ENCODE measurements at regions not wholly inside any gene's neighbourhood (a gene's known extent, or its start where the extent isn't known, plus 50 kb on each side); places are given as distances from the start of the nearest gene placed in this dataset.
A peak's percentile ranks its signal among the peaks of the same experiment; 100 is the strongest.

DNA sequence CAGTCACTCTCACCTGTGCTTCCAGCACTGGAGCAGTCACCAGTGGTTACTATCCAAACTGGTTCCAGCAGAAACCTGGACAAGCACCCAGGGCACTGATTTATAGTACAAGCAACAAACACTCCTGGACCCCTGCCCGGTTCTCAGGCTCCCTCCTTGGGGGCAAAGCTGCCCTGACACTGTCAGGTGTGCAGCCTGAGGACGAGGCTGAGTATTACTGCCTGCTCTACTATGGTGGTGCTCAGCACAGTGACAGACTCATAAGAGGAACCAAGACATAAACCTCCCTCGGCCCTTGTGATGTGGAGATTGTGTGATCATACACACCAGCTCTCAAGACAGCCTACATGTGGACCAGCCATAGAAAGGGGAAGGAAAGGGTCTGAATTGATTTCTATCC is 113.3 kb downstream of the ZNF280B start:
- DNase-seq (ENCODE audit: low spot score): no peak

DNA sequence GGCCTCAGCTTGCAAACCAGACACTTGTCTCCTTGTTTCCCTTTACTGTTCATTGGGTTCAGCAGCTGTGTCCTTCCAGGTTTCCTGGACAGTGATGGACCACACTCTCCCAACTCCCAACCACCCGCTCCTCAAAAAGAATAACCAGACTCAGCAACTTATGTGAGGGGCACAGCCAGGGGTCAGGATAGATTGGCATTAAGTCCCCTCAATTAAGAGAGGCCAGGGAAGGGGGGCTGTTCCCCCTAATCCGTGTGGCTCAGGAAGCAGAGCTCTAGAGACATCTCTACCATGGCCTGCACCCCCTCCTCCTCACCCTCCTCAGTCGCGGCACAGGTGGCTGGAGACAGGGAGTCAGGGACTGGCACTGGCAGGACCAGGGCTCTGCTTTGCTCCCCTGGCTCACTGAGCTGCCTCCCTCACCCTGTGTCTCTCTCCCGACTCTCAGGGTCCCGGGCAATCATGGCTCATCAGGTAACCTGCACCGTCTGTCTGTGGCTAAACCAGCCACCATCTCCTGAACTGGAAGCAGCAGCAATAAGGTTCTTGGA is 111.7 kb downstream of the ZNF280B start:
- no peak for DNase-seq (ENCODE audit: low spot score)

DNA sequence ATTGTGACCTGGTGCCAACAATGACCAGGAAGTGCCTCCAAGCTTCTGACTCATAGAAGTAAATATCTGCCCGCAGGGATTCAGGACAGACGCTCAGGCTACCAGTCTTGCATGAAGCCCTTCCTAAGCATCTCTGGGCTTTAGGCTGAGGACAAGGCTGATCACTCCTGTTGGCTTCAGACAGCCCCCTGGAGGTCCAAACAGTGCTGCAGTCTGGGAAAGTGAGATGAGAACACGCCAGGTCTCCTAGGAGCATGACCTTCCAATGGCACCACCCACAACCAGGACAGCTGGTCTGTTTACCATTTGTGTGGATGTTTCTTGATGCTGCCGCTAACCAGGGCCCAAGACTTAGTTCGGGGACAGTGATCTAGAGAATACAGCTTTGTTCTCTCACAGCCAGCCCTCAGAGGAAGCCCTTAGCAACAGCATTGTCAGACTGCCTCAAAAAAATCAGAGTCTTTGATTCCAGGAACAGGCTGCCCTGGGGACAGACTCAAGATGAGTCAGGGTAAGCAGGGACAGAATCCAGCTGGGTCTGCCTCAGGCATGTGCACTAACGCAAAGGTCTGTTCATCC is 111.2 kb downstream of the ZNF280B start:
- peak; percentile 4 for DNase-seq (ENCODE audit: low spot score)

DNA sequence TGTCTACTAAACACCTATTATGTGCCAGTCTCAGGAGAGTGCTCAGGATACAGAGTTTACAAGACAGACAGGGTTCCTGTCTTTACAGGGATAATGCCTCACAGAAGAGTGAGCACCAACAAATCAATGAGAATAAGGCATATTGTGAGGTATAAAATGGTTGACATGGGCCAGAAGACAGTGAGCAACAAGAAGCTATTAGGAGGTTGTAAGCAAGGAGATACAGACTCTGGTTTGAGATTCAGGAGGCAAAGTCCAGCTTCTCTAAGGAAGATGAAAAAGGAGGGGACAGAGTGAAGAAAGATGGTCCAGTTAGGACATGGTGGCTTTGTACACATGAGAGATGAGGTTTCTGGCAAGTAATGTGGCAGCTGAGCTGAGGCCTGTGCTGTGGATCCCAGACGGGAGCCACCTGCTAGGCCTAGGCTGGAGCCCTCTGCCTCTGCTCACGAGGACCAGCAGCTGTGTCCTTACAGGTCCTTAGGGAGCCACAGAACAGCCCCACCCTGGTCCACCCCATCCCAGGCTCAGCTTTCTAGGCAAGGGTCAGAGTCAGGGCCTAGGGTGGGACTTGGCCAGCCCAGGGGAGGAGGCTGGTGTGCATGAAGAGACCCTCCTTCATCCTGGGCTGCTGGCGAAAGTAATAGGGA is 110.5 kb downstream of the ZNF280B start:
- no peak for DNase-seq (ENCODE audit: low spot score)

DNA sequence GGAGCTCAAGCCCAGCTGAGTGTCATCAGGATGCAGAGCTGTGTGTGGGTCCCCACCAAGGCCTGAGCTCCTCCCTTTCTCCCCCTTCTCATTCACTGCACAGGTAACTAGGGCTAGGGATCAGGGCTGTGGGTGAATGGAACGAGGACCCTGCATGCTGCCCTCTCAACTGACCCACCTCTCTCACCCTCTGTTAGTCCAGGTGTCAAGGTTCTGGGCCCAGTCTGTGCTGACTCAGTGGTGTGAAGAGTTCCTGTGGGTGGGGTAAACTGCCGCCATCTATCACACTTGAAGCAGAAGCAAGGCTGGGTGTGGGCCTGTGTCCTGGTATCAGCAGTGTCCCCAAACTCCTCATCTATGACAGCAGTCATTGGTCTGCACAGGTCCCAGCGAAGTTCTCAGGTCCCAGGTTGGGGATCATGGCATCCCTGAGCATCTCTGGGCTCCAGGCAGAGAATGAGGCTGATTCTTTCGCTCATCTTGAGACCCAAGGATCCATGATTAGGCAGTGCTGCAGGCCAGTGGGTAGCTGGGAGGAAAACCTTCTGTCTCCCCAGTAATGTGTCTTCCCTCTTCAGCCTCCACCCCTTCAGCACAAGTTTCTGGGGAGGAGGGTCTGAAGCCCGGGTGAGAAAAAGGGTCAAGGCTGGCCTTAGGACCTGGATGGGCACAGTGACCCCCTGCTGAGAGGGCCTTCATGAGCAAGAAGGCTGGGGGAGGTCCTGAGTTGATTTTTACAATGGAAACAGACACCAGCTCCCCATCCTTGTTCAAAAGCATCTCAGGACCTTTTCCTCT is 109.8 kb downstream of the ZNF280B start:
- DNase-seq (ENCODE audit: low spot score): no peak

DNA sequence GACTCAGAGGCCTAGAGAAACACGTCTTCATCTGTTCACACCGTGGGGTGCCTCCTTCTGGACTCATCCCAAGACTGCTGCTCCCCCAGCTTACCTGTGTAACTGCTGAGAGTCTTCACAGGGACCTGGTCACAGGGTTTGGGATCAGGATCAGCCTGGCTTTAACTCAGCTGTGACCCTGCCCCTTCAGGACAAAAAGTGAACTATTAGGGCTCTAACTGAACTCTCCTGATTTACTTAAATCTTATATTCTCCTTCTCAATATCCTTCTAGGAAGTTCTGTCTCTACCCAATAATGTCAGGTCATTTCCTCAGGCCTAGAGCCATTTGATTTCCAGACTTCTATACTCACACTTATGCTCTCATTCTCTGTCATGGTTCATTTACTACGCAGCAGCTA is 108.4 kb downstream of the ZNF280B start:
- DNase-seq (ENCODE audit: low spot score): no peak

DNA sequence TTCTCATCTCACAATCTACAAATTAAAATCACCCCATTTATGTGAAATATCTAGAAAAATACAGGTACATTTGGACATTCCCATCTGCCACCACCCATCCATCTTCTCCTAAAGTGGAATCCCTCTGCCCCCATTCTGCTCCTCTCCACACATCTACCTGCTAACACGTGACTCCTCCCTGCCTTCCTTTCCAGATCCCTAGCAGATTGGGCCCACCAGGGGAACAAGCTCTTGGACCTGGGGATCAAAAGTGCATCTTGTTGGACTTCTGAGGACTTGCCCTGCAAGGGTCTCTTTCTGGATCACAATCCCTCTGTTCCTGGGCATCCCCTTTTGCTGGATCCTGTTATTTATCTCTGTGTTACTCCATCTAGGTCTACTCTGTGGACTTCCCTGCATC is 107.6 kb downstream of the ZNF280B start:
- no peak for DNase-seq (ENCODE audit: low spot score)

DNA sequence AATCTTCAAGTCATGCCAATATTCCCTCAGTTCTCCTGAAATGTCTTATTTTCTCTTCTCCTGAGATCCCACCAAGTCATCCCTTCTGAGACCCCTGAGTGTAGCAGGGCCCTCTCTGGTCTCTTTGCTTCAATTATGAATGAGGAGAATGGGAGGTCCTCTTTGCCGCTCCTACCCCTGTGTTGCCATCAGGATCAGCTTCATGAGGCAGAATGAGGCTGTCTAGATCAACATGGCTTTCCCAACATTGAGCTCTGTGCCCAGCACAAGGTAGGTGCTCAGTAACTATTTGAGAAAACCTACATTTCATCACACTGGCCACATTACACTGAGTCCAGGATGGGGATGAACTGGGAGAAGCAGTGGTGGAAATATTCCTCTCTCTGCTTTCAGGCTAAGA is 107.2 kb downstream of the ZNF280B start:
- DNase-seq (ENCODE audit: low spot score): no peak

DNA sequence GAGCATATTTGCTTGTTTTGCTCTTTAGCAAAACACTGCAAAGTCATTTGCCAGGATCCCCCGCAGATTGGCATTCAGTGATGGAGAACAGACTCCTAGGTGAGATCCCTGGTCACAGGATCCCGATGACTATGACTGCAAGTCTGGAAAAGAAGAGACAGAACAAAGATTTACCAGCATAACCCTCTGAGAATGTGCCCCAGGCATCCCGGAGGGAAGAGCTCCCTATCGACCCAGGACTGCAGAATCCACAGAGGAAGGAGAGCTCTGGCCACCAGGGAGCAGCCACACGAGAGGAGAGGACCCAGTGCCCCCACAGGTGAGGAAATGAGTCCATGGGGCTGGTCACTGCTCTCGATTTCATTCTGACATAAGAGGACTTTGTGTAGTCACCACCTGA is 105.2 kb downstream of the ZNF280B start:
- DNase-seq (ENCODE audit: low spot score): no peak

DNA sequence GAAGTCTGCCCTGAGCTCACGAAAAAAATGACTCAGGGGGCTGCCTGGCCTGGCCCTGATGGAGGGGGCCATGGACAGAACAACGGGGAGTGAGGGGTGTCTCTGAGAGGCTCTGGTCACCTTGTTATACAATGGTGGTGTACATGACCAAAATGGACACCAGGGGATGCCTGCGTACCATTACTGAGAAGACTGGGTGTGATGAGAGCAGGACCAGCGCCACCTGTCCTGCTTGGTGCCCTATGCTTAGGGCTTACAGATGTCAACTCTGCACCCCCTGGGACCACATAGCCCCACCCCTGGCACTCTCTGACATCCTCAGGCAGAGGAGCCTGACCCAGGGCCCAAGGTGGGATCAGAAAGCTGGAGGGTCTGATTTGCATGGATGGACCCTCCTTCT is 104.8 kb downstream of the ZNF280B start:
- DNase-seq (ENCODE audit: low spot score): no peak

DNA sequence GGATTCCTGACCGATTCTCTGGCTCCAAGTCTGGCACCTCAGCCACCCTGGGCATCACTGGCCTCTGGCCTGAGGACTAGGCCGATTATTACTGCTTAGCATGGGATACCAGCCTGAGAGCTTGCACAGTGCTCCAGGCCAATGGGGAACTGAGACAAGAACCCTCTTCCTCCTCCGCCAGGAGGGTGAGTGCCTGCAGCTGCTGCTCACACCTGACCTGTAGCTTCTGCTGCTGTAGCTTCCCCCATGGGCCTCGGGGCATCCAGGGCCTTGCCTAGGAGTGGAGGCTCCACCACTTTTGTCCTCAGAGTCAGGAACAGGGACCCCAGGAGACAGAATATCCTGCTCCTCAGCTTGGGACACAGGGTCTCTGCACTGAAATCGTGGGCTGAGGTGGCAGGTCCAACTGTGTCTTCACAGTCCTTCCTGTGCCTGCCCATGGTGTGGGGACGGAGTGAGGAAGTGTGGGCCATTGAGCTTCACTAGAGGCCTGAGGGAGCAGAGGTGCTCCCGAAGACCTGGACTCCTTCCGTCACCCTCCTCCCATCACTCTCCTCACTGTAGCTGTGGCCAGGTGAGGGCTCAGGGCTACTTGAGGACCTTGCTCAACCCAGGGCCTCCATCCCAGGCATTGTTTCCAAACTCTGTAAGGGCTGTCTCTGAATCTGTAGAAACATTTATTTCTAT is 103.8 kb downstream of the ZNF280B start:
- DNase-seq (ENCODE audit: low spot score): no peak

DNA sequence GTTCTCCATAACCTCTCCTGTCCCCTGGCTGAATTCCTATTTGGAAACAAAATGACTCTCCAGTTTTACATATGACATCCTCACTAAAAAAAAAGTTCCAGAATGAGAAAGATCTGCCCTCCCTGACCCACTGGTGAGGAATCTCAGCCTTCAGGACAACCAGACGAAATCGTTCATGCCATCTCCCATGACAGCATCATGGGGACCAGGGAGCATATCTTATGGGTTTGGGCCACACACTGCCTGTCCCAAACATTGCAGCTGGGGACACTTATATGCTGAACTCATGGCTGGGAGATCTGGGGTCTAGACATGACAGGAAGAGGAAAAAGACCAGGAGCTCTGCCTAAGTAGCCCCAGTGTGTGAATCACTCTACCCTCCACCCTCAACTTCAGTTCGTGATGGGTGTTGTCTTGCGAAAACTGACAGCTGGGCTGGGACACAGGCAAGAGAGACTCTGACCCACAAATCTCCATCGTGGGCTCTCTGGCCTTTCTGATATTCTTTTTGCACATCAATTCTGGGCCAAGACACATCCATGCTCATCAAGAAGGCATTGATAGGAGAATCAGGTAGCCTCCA is 102.0 kb downstream of the ZNF280B start:
- no peak for DNase-seq (ENCODE audit: low spot score)

DNA sequence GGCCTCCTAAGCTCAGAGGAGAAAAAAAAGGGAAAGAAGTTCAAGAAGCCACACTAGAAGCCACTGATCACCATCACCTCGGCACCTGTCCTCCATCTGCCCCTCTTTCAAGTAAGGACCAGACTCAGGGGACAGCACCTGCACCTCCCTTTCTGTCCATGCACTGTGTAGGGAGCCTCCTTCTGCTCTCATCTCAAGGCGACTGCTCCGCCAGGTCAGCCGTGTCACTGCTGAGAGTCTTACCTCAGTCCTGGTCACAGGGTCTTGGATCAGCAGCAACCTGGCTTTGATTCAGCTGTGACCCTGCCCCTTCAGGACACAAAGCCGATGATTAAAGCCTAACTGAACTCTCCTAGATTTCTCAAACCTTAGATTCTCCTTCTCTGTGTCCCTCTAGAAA is 101.5 kb downstream of the ZNF280B start:
- no peak for DNase-seq (ENCODE audit: low spot score)

DNA sequence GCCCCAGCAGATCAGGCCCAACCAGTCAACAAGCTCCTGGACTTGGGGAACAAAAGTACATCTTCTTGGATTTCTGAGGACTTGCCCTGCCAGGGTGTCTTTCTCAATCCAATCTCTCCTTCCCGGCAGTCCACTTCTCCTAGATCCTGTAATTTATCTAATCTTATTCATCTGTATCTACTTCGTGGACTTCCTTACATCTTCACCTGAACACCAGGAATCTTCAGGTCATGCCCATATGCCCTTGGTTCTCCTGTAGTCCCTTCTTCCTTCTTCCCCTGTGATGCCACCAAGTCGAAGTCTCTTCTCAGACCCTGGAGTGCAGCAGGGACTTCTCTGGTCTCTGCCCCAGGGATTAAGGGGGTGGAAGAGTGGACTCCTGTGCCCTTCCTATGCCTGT is 100.3 kb downstream of the ZNF280B start:
- DNase-seq (ENCODE audit: low spot score): no peak

DNA sequence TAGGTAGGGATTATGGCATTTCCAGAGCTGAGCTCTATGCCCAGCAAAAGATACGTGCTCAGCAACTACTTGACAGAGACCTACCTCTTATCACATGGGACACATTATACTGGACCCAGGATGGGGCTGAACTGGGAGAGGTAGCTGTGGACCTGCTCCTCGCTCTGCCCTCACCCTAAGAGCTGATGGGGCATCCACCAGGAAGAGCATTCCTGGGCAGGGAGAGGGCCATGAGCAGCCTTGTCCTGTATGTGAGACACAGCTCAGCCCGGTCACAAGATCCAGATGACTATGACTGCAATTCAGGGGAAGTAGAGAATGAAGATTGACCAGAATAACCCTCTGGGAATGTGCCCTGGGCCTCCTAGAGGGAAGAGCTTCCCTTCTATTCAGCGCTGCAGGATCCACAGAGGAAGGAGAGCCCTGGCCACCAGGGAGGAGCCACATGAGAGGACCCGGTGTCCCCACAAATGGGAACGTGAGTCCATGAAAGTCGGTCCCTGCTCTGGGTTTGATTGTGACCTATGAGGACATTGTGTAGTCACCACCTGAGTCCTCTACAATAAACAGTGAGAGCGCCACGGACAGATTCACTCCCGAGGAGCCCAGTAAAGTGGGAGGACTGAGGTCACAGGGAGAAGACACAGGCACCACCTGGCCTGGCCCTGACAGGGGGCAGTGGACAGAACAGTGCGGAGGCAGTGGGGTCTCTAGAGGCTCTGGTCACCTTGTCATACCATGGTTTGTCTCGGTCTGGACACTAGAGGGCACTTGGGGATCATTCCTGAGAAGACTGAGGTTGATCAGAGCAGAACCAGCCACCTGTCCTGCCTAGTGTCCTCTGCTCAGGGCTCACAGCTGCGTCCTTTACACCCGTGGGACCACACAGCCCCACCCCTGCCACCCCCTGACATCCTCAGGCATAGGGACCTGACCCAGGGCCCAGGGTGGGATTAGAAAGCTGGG is 99.5 kb downstream of the ZNF280B start:
- DNase-seq (ENCODE audit: low spot score): peak; percentile 17

DNA sequence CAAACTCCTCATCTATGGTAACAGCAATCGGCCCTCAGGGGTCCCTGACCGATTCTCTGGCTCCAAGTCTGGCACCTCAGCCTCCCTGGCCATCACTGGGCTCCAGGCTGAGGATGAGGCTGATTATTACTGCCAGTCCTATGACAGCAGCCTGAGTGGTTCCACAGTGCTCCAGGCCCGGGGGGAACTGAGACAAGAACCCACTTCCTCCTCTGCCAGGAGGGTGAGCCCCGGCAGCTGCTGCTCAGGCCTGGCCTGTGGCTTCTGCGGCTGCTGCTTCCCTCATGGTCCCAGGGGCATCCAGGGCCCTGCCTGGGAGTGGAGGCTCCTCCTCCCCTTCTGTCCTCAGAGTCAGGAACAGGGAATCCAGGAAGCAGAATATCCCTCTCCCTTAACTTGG is 98.4 kb downstream of the ZNF280B start:
- DNase-seq (ENCODE audit: low spot score): no peak

DNA sequence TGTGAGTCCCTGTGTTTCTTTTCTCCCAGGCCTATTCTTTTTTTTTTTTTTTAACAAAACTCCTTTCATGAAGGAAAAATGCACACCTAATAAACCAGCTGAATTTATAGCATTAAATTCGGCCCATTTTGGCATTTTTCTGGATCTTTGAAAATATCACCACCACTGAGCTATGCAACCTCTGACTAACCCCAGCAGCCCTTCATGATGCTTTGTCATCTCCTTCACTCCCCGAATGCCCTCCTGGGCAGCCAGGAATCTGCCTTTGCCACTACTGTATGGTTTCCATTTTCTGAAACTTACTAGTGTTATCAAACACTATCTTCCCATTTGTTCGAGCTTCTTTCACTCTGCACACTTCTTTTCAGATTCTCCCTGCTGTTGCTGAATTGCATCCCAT is 97.9 kb downstream of the ZNF280B start:
- DNase-seq (ENCODE audit: low spot score): no peak

DNA sequence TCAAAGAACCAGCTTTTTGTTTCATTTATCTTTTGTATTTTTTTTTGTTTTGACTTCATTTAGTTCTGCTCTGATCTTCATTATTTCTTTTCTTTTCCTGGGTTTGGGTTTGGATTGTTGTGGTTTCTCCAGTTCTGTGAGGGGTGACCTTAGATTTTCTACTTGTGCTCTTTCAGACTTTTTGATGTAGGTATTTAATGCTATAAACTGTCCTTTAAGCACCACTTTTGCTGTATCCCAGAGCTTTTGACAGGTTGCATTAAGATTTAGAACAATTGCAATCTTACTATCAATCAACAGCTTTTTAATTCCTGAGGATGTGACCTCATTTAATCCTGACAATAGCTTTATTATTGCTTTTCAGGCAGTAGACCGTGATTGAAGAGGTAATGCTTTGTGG is 94.3 kb downstream of the ZNF280B start:
- DNase-seq (ENCODE audit: low spot score): no peak

DNA sequence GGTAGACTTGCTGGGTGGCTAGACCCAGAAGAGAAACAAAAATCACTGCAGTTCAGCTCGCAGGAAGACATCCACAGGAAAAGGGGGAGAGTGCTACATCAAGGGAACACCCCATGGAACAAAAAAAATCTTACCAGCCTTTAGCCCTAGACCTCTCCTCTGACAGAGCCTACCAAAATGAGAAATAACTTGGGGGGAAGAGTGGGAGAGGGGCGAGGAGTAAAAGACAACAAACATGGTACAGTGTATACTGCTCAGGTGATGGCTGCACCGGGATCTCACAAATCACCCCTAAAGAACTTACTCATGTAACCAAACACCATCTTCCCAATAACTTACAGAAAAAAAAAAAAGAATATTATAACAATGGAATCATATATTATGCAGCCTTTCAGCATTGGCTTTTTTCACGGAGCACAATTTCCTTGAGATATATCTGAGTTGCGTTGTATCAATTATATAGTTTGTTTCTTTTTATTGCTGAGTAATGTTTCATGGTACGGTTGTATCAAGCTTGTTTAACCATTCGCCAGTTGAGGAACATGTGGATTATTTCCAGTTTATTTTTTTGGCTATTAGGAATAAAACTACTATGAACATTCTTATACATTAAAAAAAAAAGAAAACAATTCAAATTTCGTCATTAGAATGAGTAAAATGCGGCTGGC is 90.9 kb downstream of the ZNF280B start:
- no peak for DNase-seq (ENCODE audit: low spot score)

DNA sequence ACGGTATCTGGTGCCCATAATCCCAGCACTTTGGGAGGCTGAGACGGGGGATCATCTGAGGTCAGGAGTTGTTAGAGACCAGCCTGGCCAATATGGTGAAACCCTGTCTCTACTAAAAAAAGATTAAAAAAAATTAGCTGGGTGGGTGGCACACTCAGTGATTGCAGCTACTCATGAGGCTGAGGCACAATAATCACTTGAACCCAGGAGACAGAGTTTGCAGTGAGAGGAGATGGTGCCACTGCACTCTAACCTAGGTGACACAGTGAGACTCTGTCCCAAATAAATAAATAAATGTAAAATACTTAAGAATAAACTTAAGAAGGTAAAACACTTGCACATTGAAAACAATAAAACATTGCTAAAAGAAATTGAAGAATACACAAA is 90.4 kb downstream of the ZNF280B start:
- no peak for DNase-seq (ENCODE audit: low spot score)

DNA sequence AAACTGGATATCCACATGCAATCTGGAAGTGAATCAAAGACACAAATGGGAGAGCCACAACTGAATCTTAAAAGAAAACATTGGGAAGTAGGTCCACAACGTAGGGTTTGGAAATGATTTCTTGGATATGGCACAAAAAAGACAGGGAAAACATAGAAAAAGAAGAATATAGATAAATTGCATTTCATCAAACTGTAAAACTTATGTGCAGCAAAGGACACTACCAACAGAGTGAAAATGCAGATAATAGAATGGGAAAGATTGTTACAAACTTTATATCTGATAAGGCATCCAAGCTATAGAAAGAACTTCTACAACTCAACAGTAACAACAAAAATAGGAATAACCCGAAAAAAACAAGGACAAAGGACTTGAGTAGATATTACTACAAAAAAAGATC is 89.6 kb downstream of the ZNF280B start:
- no peak for DNase-seq (ENCODE audit: low spot score)

All from cerebellar cortex (tissue), 1 donor.